HL-60 (cell line): ENCODE measurements at regions not wholly inside any gene's neighbourhood (a gene's known extent, or its start where the extent isn't known, plus 50 kb on each side); places are given as distances from the start of the nearest gene placed in this dataset.

Experiments
- CTCF ChIP-seq: IDR thresholded peaks from one replicate; pipeline ENCODE4 v1.5.1; 2011; ENCODE audit warnings: low read length, control low read depth, inconsistent platforms; ENCODE audit not compliant: insufficient read depth
- TF ChIP-seq, protein P1 (sequence below): IDR thresholded peaks from 2 replicates; pipeline ENCODE4 v1.6.1; 2012; ENCODE audit warnings: low read depth; ENCODE audit not compliant: insufficient replicate concordance

DNA sequence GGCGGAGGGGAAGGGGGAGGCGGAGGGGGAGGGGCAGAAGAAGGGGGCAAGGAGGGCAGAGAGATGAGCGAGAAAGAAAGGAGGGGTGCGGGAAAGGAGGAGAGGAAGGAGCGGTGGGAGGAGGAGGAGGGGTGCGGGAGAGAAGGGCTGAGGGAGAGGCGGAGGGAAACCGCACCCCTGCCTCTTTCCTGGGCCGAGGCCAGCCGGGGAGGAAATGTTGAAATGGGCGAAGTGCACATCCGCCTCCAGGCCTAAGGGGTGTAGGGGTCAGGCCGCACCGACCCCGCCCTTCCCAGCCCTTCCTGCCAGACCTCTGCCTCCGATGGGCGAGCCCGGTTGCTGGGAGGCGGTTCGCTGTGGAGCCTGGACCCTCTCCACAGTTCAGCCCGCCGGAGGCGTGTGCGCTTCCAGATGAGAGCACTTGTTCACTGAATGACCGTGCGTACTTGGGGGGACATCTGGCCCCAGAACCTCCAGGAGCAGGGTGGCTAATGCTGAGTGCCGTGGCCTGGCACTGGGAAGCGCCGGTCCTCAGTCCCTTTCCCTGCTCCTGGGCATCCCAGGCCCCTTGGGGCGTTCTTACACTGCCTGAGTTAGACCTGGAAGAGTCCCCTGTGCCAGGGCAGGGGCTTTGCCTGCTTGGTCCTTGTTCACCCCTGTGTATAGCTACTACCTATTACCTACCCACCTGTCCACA is 110.3 kb upstream of the KLF13 start:
- no peak for TF ChIP-seq CTCF
- TF ChIP-seq, protein P1, sequence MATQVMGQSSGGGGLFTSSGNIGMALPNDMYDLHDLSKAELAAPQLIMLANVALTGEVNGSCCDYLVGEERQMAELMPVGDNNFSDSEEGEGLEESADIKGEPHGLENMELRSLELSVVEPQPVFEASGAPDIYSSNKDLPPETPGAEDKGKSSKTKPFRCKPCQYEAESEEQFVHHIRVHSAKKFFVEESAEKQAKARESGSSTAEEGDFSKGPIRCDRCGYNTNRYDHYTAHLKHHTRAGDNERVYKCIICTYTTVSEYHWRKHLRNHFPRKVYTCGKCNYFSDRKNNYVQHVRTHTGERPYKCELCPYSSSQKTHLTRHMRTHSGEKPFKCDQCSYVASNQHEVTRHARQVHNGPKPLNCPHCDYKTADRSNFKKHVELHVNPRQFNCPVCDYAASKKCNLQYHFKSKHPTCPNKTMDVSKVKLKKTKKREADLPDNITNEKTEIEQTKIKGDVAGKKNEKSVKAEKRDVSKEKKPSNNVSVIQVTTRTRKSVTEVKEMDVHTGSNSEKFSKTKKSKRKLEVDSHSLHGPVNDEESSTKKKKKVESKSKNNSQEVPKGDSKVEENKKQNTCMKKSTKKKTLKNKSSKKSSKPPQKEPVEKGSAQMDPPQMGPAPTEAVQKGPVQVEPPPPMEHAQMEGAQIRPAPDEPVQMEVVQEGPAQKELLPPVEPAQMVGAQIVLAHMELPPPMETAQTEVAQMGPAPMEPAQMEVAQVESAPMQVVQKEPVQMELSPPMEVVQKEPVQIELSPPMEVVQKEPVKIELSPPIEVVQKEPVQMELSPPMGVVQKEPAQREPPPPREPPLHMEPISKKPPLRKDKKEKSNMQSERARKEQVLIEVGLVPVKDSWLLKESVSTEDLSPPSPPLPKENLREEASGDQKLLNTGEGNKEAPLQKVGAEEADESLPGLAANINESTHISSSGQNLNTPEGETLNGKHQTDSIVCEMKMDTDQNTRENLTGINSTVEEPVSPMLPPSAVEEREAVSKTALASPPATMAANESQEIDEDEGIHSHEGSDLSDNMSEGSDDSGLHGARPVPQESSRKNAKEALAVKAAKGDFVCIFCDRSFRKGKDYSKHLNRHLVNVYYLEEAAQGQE: no peak
